Progenitor cell of endocrine pancreas (in vitro differentiated cells): ENCODE measurements at regions not wholly inside any gene's neighbourhood (a gene's known extent, or its start where the extent isn't known, plus 50 kb on each side); places are given as distances from the start of the nearest gene placed in this dataset.

Experiments
- DNase-seq: peaks from one replicate; pipeline ENCODE4 v3.0.0; 2021; ENCODE audit warnings: low spot score; ENCODE audit not compliant: unreplicated experiment
- H3K27ac Mint-ChIP-seq: 2 replicates; pipeline ENCODE4 v1.8.0; 2021; ENCODE audit warnings: mild to moderate bottlenecking, moderate library complexity, mixed read lengths
- H3K27me3 Mint-ChIP-seq: 2 replicates; pipeline ENCODE4 v1.8.0; 2021; ENCODE audit warnings: mixed read lengths
- H3K36me3 Mint-ChIP-seq: 2 replicates; pipeline ENCODE4 v1.8.0; 2022; ENCODE audit warnings: mixed read lengths; ENCODE audit not compliant: insufficient read depth
- H3K4me1 Mint-ChIP-seq: 2 replicates; pipeline ENCODE4 v1.8.0; 2021; ENCODE audit warnings: low read depth, mixed read lengths
- H3K4me3 Mint-ChIP-seq: 2 replicates; pipeline ENCODE4 v1.8.0; 2021; ENCODE audit warnings: low read depth, mild to moderate bottlenecking, moderate library complexity, mixed read lengths
- H3K9me3 Mint-ChIP-seq: 2 replicates; pipeline ENCODE4 v1.8.0; 2021; ENCODE audit warnings: low read depth, mixed read lengths
- TF ChIP-seq, protein P1 (sequence below): fragments of 200-600 bp; sonication (generic); IDR thresholded peaks from one replicate; pipeline ENCODE4 v1.5.0; 2021; ENCODE audit warnings: antibody characterized with exemption, mild to moderate bottlenecking; ENCODE audit not compliant: unreplicated experiment

DNA sequence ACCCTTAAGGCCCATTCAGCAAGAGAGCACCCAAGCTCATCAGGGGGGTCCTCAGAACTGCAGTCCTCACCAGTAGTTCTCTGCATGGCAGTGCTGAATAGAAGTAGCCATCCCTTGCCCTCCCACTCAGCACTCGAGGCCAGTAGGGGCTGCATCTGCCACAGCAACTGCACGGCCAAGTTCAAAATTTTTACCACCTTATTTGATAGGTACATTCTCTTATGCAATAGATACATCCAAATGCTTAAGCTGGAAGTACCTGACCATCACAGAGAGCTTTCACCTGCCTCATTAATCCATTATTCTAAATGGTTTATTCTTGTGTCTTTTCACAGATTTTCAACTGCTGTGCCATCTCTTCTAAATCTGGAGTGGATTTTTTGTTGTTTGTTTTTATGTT, 1307.4 kb downstream of the SLITRK5 start:
- Mint-ChIP-seq H3K4me1 (no peaks in the 10 kb centered on the region), H3K27ac (no peak overlapping the region), H3K4me3 (no peak overlapping the region), H3K27me3 (no peaks in the 10 kb centered on the region), H3K9me3 (no peaks in the 10 kb centered on the region), H3K36me3 (no peaks in the 10 kb centered on the region)
- TF ChIP-seq, protein P1, sequence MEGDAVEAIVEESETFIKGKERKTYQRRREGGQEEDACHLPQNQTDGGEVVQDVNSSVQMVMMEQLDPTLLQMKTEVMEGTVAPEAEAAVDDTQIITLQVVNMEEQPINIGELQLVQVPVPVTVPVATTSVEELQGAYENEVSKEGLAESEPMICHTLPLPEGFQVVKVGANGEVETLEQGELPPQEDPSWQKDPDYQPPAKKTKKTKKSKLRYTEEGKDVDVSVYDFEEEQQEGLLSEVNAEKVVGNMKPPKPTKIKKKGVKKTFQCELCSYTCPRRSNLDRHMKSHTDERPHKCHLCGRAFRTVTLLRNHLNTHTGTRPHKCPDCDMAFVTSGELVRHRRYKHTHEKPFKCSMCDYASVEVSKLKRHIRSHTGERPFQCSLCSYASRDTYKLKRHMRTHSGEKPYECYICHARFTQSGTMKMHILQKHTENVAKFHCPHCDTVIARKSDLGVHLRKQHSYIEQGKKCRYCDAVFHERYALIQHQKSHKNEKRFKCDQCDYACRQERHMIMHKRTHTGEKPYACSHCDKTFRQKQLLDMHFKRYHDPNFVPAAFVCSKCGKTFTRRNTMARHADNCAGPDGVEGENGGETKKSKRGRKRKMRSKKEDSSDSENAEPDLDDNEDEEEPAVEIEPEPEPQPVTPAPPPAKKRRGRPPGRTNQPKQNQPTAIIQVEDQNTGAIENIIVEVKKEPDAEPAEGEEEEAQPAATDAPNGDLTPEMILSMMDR: no peak
- DNase-seq: no peak

DNA sequence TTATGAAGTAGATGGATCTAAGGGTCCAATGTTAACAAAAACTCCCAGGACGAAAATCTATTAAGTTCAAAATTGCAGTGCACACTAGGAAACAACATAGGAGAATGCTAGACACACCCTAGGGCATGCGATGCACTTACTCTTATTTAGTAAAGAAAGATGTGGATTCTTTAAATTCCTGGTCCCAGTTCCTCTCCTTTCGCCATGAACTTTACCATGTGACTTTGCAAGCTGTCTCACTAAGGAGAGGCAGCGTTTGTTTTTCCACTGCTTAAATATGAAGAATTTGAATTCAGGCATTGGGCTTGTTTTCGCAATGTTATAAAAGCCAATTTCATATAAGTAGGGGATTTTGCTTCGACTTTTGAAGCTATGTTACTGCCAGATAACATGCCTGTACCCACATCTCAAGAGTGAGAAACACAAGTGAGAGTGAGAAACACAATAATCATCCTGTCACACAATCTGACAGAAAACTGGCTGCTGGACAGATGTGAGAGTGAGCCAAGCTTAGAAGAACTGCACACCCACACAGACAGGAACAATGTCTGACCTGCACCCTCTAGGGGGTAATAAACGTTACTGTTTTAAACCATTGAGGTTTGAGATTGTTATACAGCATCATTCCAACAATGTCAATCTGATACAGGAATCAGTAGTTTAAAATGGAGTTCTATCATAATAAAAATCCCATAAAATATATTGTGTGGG, 1308.4 kb downstream of the SLITRK5 start:
- H3K4me1 Mint-ChIP-seq: no peaks in the 10 kb centered on the region
- DNase-seq: no peak
- no peak overlapping the region for H3K27ac Mint-ChIP-seq
- no peaks in the 10 kb centered on the region for H3K36me3 Mint-ChIP-seq
- no peak overlapping the region for H3K4me3 Mint-ChIP-seq
- no peaks in the 10 kb centered on the region for H3K9me3 Mint-ChIP-seq
- TF ChIP-seq, protein P1: no peak
- no peaks in the 10 kb centered on the region for H3K27me3 Mint-ChIP-seq

DNA sequence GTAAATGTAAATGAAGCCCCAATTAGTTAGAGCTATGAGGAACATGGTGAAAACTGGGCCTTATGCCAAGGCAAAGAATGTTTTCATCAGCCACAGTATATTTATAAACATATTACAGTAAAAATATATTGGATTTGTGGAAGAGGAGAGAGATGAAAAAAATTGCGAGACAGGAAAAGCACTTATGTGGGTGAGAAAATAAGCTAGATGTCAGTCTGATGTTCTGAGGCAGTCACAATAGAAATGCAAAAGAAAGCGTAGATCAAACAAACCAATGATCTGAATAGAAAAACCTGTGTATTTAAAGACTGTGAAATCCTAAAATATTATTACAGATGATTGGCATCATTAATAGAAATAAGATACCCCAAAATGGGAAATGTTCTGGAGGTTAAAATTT, 1332.5 kb downstream of the SLITRK5 start:
- Mint-ChIP-seq H3K27ac (no peak overlapping the region), H3K36me3 (no peaks in the 10 kb centered on the region), H3K4me1 (no peaks in the 10 kb centered on the region), H3K9me3 (no peaks in the 10 kb centered on the region), H3K27me3 (no peaks in the 10 kb centered on the region), H3K4me3 (no peak overlapping the region)
- TF ChIP-seq, protein P1: no peak
- DNase-seq: no peak

DNA sequence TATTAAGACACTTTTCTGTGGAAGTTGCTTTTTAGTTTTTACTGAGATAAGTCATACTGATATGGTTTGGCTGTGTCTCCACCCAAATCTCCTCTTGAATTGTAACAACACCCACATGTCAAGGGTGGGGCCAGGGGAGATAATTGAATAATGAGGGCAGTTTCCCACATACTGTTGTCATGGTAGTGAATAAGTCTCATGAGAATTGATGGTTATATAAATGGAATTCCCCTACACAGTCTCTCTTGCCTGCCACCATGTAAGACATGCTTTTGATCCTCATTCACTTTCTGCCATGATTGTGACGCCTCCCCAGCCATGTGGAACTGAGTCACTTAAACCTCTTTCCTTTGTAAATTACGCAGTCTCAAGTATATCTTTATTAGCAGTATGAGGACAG, 1340.4 kb downstream of the SLITRK5 start:
- no peak overlapping the region for H3K4me3 Mint-ChIP-seq

DNA sequence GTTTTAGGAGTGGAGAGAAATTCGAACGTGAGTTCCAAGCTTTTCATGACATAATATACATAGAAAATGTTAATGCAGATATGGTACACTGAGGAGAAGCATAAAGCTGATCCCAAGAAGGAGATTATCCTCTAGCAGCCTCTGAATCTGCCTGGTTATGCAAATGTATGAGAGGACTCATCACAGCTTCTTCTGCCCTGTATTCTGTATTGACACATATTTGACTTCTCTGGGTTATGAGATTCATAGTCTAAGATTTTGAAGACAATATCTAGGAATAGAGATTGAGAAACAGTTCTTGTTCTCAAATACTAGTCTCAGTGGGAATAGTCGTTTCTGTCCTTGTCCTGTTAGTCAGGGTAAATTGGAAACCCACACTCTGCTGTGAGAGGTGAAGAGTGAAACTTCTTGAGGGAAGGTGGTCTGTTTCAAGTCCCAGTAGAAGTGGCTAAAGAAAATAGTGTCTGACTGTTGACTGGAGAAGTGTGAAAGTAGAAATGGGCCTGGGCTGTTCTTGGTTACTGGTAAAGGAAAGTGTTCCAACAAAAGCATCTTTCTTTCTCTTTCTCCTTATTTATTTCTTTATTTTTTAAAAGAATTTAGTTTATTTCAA, 1356.6 kb downstream of the SLITRK5 start:
- H3K4me1 Mint-ChIP-seq: no peaks in the 10 kb centered on the region
- TF ChIP-seq, protein P1: no peak
- H3K9me3 Mint-ChIP-seq: peaks cover 19% of the 10 kb centered on the region
- no peak for DNase-seq
- H3K27me3 Mint-ChIP-seq: no peaks in the 10 kb centered on the region
- no peaks in the 10 kb centered on the region for H3K36me3 Mint-ChIP-seq
- H3K27ac Mint-ChIP-seq: no peak overlapping the region
- no peak overlapping the region for H3K4me3 Mint-ChIP-seq

More for the DNA sequence above, 1340.4 kb downstream of the SLITRK5 start:
- no peaks in the 10 kb centered on the region for H3K36me3 Mint-ChIP-seq
- TF ChIP-seq, protein P1: no peak
- H3K27ac Mint-ChIP-seq: no peak overlapping the region
- H3K27me3 Mint-ChIP-seq: no peaks in the 10 kb centered on the region
- H3K4me1 Mint-ChIP-seq: no peaks in the 10 kb centered on the region
- H3K9me3 Mint-ChIP-seq: no peaks in the 10 kb centered on the region
- no peak for DNase-seq
